HCT116 (cell line): ENCODE measurements at regions not wholly inside any gene's neighbourhood (a gene's known extent, or its start where the extent isn't known, plus 50 kb on each side); places are given as distances from the start of the nearest gene placed in this dataset.

Source experiments
- ATAC-seq: fragments of 200-7000 bp; cut with Tn5 transposase; 2 replicates; pipeline ENCODE4 v1.9.1; 2020; ENCODE audit warnings: mild to moderate bottlenecking, moderate library complexity
- BruUV-seq: library from RNA; stranded (reverse); fragments of 400-500 nt; replicated peaks from 2 replicates; lab custom pipeline; 2021; lab: Mats Ljungman, UMichigan
- CTCF ChIA-PET: fragments of 300-600 bp; sonication (Branson Sonifier 250); formaldehyde crosslinking; loops from one replicate; lab custom pipeline; 2021; ENCODE audit warnings: antibody characterized with exemption; lab: Charles Lee
- POLR2A ChIA-PET: fragments of 300-600, 350-600 bp; sonication (Branson Sonifier 250); formaldehyde crosslinking; loops from one replicate; lab custom pipeline; 2021; ENCODE audit warnings: antibody characterized with exemption; lab: Charles Lee
- RAD21 ChIA-PET, 2 experiments: fragments of 300-600 bp; sonication (Branson Sonifier 250); formaldehyde crosslinking; loops; one replicate each; lab custom pipeline; 2023; ENCODE audit warnings: low total read pairs in 2 of 2; ENCODE audit not compliant: uncharacterized antibody in 2 of 2, unreplicated experiment in 2 of 2, low non-redundant PET in 1 of 2; lab: Charles Lee
- DNase-seq: peaks from one replicate; pipeline ENCODE4 v3.0.0-alpha.2; 2010; ENCODE audit warnings: low read depth, low spot score
- H2AFZ ChIP-seq: fragments of 200-600 bp; shearing (Covaris generic), sonication (generic); 2 replicates; pipeline ENCODE4 v1.6.1; 2017; ENCODE audit warnings: low read depth, mixed run types, mixed read lengths, antibody characterized with exemption, low read length; ENCODE audit not compliant: poor library complexity, severe bottlenecking
- H3K27ac ChIP-seq: 2 replicates; pipeline ENCODE4 v1.5.1; 2012; ENCODE audit warnings: low read depth, low read length
- H3K27me3 ChIP-seq: fragments of 200-600 bp; sonication (generic); 2 replicates; pipeline ENCODE4 v1.6.1; 2016; ENCODE audit warnings: mixed run types, low read length, mixed read lengths; ENCODE audit not compliant: insufficient read depth
- H3K36me3 ChIP-seq, 2 experiments: fragments of 200-500 bp in 1 of 2; fragments of 200-600 bp in 1 of 2; sonication (Bioruptor generic) in 1 of 2; sonication (generic) in 1 of 2; 2 replicates each; pipeline versions ENCODE4 v1.5.1 to v1.6.1; 2014 to 2016; ENCODE audit warnings: low read length in 2 of 2, inconsistent platforms in 1 of 2, mixed read lengths in 1 of 2, mixed run types in 1 of 2; ENCODE audit not compliant: insufficient read depth in 2 of 2, control insufficient read depth in 1 of 2
- H3K4me1 ChIP-seq, 2 experiments: fragments of 200-600 bp in 1 of 2; sonication (generic) in 1 of 2; 2 replicates each; pipeline versions ENCODE4 v1.5.1 to v1.6.1; 2012 to 2017; ENCODE audit warnings: low read length in 2 of 2, inconsistent platforms in 1 of 2, mild to moderate bottlenecking in 1 of 2, mixed read lengths in 1 of 2, mixed run types in 1 of 2, moderate library complexity in 1 of 2; ENCODE audit not compliant: insufficient read depth in 2 of 2, control insufficient read depth in 1 of 2
- H3K4me2 ChIP-seq: fragments of 200-600 bp; sonication (generic); 2 replicates; pipeline ENCODE4 v1.6.1; 2017; ENCODE audit warnings: mixed run types, low read length, mixed read lengths
- H3K4me3 ChIP-seq, 2 experiments: fragments of 200-600 bp in 1 of 2; sonication (generic) in 1 of 2; replicated peaks in 1 of 2; 2 replicates each; pipeline ENCODE4 v1.5.1; 2011 to 2016; ENCODE audit warnings: low read length in 2 of 2, control low read depth in 1 of 2, low read depth in 1 of 2, mild to moderate bottlenecking in 1 of 2, mixed read lengths in 1 of 2, mixed run types in 1 of 2
- H3K79me2 ChIP-seq: fragments of 200-600 bp; sonication (generic); 2 replicates; pipeline ENCODE4 v1.6.1; 2017; ENCODE audit warnings: mild to moderate bottlenecking, mixed run types, low read length, moderate library complexity, mixed read lengths; ENCODE audit not compliant: insufficient read depth
- H3K9ac ChIP-seq: fragments of 200-600 bp; sonication (generic); 2 replicates; pipeline ENCODE4 v1.6.1; 2016; ENCODE audit warnings: low read length, mixed read lengths
- H3K9me2 ChIP-seq: fragments of 200-600 bp; sonication (generic), shearing (Covaris generic); 2 replicates; pipeline ENCODE4 v1.6.1; 2017; ENCODE audit warnings: mixed run types, mild to moderate bottlenecking, moderate library complexity; ENCODE audit not compliant: insufficient read depth
- H3K9me3 ChIP-seq, 2 experiments: fragments of 200-500 bp in 1 of 2; fragments of 200-600 bp in 1 of 2; sonication (Bioruptor generic) in 1 of 2; sonication (generic) in 1 of 2; 2 replicates each; pipeline ENCODE4 v1.6.1; 2014 to 2017; ENCODE audit warnings: low read length in 2 of 2, mixed read lengths in 2 of 2, inconsistent platforms in 1 of 2, low read depth in 1 of 2, mild to moderate bottlenecking in 1 of 2, mixed run types in 1 of 2, moderate library complexity in 1 of 2; ENCODE audit not compliant: control insufficient read depth in 1 of 2, insufficient read depth in 1 of 2
- H4K20me1 ChIP-seq: fragments of 200-600 bp; sonication (generic), shearing (Covaris generic); 2 replicates; pipeline ENCODE4 v1.6.1; 2017; ENCODE audit warnings: mixed run types, mild to moderate bottlenecking, moderate library complexity; ENCODE audit not compliant: insufficient read depth
- CBX3 ChIP-seq: IDR thresholded peaks from 2 replicates; pipeline ENCODE4 v1.6.1; 2012; ENCODE audit warnings: low read depth
- EGR1 ChIP-seq: IDR thresholded peaks from 2 replicates; pipeline ENCODE4 v1.6.1; 2012; ENCODE audit warnings: low read depth
- ELF1 ChIP-seq: IDR thresholded peaks from 2 replicates; pipeline ENCODE4 v1.6.1; 2012; ENCODE audit warnings: low read depth, borderline replicate concordance
- EZH2 ChIP-seq: fragments of 200-600 bp; sonication (generic); IDR thresholded peaks from 2 replicates; pipeline ENCODE4 v1.6.1; 2017; ENCODE audit warnings: antibody characterized with exemption, mixed run types
- EZH2phosphoT487 ChIP-seq: fragments of 200-600 bp; IDR thresholded peaks from 2 replicates; pipeline ENCODE4 v1.6.1; 2018; ENCODE audit warnings: antibody characterized with exemption, borderline replicate concordance
- POLR2AphosphoS5 ChIP-seq: IDR thresholded peaks from 2 replicates; pipeline ENCODE4 v1.6.1; 2011; ENCODE audit warnings: mild to moderate bottlenecking, low read depth, low read length, moderate library complexity
- RAD21 ChIP-seq: IDR thresholded peaks from 2 replicates; pipeline ENCODE4 v1.6.1; 2012; ENCODE audit warnings: low read depth, mild to moderate bottlenecking
- SRF ChIP-seq: IDR thresholded peaks from 2 replicates; pipeline ENCODE4 v1.6.1; 2012; ENCODE audit warnings: low read depth
- TCF7L2 ChIP-seq: IDR thresholded peaks from 2 replicates; pipeline ENCODE4 v1.7.0; 2011; ENCODE audit warnings: borderline replicate concordance, inconsistent platforms; ENCODE audit not compliant: insufficient read depth, insufficient read length; ENCODE audit errors: extremely low read depth
- YY1 ChIP-seq: IDR thresholded peaks from 2 replicates; pipeline ENCODE4 v1.6.1; 2011; ENCODE audit warnings: low read length, low read depth, moderate library complexity, mild to moderate bottlenecking; ENCODE audit not compliant: insufficient replicate concordance; ENCODE audit errors: extremely low read depth
- ZFX ChIP-seq: fragments of 450-650 bp; IDR thresholded peaks from 2 replicates; pipeline ENCODE4 v1.6.1; 2017
- ZNF274 ChIP-seq: fragments of 200-500 bp; sonication (Bioruptor generic); IDR thresholded peaks from 2 replicates; pipeline ENCODE4 v1.6.1; 2014; ENCODE audit warnings: mild to moderate bottlenecking, low read depth, low read length, inconsistent platforms
- intact Hi-C: fragments of 100-400 bp; cut with micrococcal nuclease; formaldehyde crosslinking; loops from 2 replicates; pipeline ENCODE4 v1.10.0; 2022
- TF ChIP-seq, protein P1 (sequence below): IDR thresholded peaks from 2 replicates; pipeline ENCODE4 v1.6.1; 2012; ENCODE audit warnings: low read depth

- H4K20me1 ChIP-seq, result no peaks in the 10 kb centered on the region
- no peak overlapping the region for H3K9ac ChIP-seq
- H3K27ac ChIP-seq, result no peak overlapping the region
- no peak for ATAC-seq
- no peaks in the 10 kb centered on the region for H3K9me2 ChIP-seq
- H2AFZ ChIP-seq, result no peak overlapping the region
- no TSS peak for BruUV-seq
- no peak for DNase-seq
- H3K4me2 ChIP-seq, result no peak overlapping the region
- H3K9me3 ChIP-seq, result no peaks in the 10 kb centered on the region
- intact Hi-C loops, result no loop called here
- ChIA-PET POLR2A (no interaction called here), CTCF (no interaction called here), RAD21 (no interaction called here)
- no peaks in the 10 kb centered on the region for H3K36me3 ChIP-seq
- H3K4me1 ChIP-seq, result no peaks in the 10 kb centered on the region
- no peak for TF ChIP-seq YY1
- TF ChIP-seq POLR2AphosphoS5, result no peak
- TF ChIP-seq TCF7L2, result no peak
- TF ChIP-seq ZFX, result no peak
- no peak for TF ChIP-seq CBX3
- no peak for TF ChIP-seq EZH2
- no peak for TF ChIP-seq SRF
- TF ChIP-seq ZNF274, result no peak
- TF ChIP-seq RAD21, result no peak
- H3K79me2 ChIP-seq, result no peaks in the 10 kb centered on the region
- no peak overlapping the region for H3K4me3 ChIP-seq
- 0 out of 2 replicates have a peak, but pooled peaks cover 3% of the 10 kb centered on the region for H3K27me3 ChIP-seq
Observed at GRCh38 chr5:112630246-112631009, 107.3 kb upstream of the APC start.

DNA sequence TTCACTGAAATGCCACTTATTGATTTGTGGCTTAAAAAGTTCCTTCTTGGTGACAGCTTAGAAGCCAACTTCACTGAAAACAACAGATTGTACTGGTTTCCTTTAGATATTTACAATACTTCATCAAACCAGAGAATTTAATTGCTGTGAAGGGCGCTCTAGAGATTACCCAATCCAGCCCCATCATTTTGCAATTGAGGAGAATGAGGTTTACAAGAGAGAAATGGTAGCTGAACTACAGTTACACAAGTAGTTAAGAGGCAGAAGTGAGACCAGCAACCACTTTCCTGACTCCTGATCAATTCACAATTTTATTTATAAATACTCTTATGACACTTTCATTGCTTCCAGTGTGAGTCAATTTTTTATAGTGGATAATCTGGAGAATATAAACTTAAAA, 103.5 kb upstream of the APC start:
- no peak for ATAC-seq
- Histone ChIP-seq H3K36me3 (no peaks in the 10 kb centered on the region), H4K20me1 (no peaks in the 10 kb centered on the region), H3K4me1 (no peaks in the 10 kb centered on the region), H2AFZ (no peak overlapping the region), H3K9me3 (no peaks in the 10 kb centered on the region), H3K9ac (no peak overlapping the region), H3K27ac (no peak overlapping the region), H3K4me3 (no peak overlapping the region), H3K4me2 (no peak overlapping the region), H3K27me3 (no peaks in the 10 kb centered on the region)
- CTCF ChIA-PET, result no interaction called here
- intact Hi-C loops, result no loop called here
- TF ChIP-seq EZH2phosphoT487, result no peak
- TF ChIP-seq ELF1, result no peak
- no peak for TF ChIP-seq EGR1
- TF ChIP-seq ZNF274, result no peak
- TF ChIP-seq, protein P1, sequence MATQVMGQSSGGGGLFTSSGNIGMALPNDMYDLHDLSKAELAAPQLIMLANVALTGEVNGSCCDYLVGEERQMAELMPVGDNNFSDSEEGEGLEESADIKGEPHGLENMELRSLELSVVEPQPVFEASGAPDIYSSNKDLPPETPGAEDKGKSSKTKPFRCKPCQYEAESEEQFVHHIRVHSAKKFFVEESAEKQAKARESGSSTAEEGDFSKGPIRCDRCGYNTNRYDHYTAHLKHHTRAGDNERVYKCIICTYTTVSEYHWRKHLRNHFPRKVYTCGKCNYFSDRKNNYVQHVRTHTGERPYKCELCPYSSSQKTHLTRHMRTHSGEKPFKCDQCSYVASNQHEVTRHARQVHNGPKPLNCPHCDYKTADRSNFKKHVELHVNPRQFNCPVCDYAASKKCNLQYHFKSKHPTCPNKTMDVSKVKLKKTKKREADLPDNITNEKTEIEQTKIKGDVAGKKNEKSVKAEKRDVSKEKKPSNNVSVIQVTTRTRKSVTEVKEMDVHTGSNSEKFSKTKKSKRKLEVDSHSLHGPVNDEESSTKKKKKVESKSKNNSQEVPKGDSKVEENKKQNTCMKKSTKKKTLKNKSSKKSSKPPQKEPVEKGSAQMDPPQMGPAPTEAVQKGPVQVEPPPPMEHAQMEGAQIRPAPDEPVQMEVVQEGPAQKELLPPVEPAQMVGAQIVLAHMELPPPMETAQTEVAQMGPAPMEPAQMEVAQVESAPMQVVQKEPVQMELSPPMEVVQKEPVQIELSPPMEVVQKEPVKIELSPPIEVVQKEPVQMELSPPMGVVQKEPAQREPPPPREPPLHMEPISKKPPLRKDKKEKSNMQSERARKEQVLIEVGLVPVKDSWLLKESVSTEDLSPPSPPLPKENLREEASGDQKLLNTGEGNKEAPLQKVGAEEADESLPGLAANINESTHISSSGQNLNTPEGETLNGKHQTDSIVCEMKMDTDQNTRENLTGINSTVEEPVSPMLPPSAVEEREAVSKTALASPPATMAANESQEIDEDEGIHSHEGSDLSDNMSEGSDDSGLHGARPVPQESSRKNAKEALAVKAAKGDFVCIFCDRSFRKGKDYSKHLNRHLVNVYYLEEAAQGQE, result no peak
- TF ChIP-seq, all 23 proteins: peak for 0
- Histone ChIP-seq H3K9me2 (no peaks in the 10 kb centered on the region), H3K79me2 (no peaks in the 10 kb centered on the region)
- ChIA-PET RAD21 (no interaction called here), POLR2A (no interaction called here)
- no TSS peak for BruUV-seq
- no peak for DNase-seq
